NT2/D1 (cell line): ENCODE measurements at regions not wholly inside any gene's neighbourhood (a gene's known extent, or its start where the extent isn't known, plus 50 kb on each side); places are given as distances from the start of the nearest gene placed in this dataset.

Experiments used
- SUZ12 ChIP-seq: IDR thresholded peaks from 2 replicates; pipeline ENCODE4 v1.6.1; 2011; ENCODE audit not compliant: insufficient read length, insufficient read depth; ENCODE audit errors: extremely low read depth
- YY1 ChIP-seq: IDR thresholded peaks from 2 replicates; pipeline ENCODE4 v1.6.1; 2011; ENCODE audit not compliant: insufficient read length, insufficient read depth
- ZNF274 ChIP-seq: IDR thresholded peaks from 2 replicates; pipeline ENCODE4 v1.6.1; 2011; ENCODE audit warnings: mild to moderate bottlenecking, low read depth, low read length

DNA sequence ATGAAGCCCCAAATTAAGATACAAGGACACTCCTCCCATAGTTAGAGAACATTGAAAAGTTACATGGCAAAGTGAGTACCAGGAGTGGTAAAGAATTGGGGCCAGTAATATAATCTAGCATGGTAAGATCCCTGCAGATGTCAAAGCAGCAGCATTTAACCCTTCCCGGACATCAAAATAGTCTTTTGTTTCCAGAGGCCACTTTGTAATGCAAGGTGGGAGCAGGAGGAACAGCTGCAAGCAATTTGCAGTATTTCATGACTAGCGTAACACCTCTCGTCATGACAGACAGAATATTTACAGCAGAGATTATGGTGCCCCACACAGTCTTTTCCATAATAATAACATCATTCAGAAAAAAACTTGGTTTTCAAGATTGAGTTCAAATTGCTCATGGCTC is 123.2 kb upstream of the VGLL2 start:
- TF ChIP-seq SUZ12 (no peak), ZNF274 (no peak), YY1 (no peak)
